H7 (cell line): ENCODE measurements at regions not wholly inside any gene's neighbourhood (a gene's known extent, or its start where the extent isn't known, plus 50 kb on each side); places are given as distances from the start of the nearest gene placed in this dataset.

Source experiments
- DNase-seq: peaks from one replicate; pipeline ENCODE4 v3.0.0; 2012
- H3K27me3 ChIP-seq: 2 replicates; pipeline ENCODE4 v1.6.0; 2011; ENCODE audit warnings: mild to moderate bottlenecking, low read length; ENCODE audit not compliant: control insufficient read depth, insufficient read depth
- H3K36me3 ChIP-seq: replicated peaks from 2 replicates; pipeline ENCODE4 v1.5.1; 2011; ENCODE audit warnings: low read length; ENCODE audit not compliant: control insufficient read depth, insufficient read depth
- H3K4me3 ChIP-seq: 2 replicates; pipeline ENCODE4 v1.5.1; 2011; ENCODE audit warnings: low read depth, mild to moderate bottlenecking, control low read depth, low read length, moderate library complexity; ENCODE audit not compliant: insufficient read depth

- Histone ChIP-seq H3K36me3 (no peaks in the 10 kb centered on the region), H3K4me3 (no peak overlapping the region), H3K27me3 (no peaks in the 10 kb centered on the region)
- DNase-seq = no peak
These were observed 51.8 kb upstream of the CDC14C start for GRCh38 chr7:48872548-48872947.
